ENCODE measurements at regions not wholly inside any gene's neighbourhood (a gene's known extent, or its start where the extent isn't known, plus 50 kb on each side); places are given as distances from the start of the nearest gene placed in this dataset.
"Not testable (repeated sequence)": the region's sequence is repeated elsewhere in the genome, so short reads cannot be mapped to it uniquely, and the experiment has no call there.

- ATAC-seq (no peak), DNase-seq (no peak)
Measured at GRCh38 chr3:109869586-109869985, 532.2 kb upstream of the DPPA4 start.

GRCh38 chr3:109874896-109875708, 537.8 kb upstream of the DPPA4 start:
- Histone ChIP-seq H3K4me3 (no peak overlapping the region), H3K27ac (no peak overlapping the region), H3K27me3 (no peaks in the 10 kb centered on the region), H3K36me3 (no peaks in the 10 kb centered on the region), H3K4me1 (no peaks in the 10 kb centered on the region), H3K9me3 (no peaks in the 10 kb centered on the region)
- DNase-seq (no peak), ATAC-seq (no peak)
- intact Hi-C loops (cut with DNase I) = no loop called here
- TF ChIP-seq CTCF (IDR thresholded peaks at IDR 0.05) = no peak

More at GRCh38 chr3:109869586-109869985, 532.2 kb upstream of the DPPA4 start:
- H3K27me3 ChIP-seq = no peaks in the 10 kb centered on the region
- no peaks in the 10 kb centered on the region for H3K4me1 ChIP-seq
- no peak for TF ChIP-seq CTCF (IDR thresholded peaks at IDR 0.05)
- H3K36me3 ChIP-seq = no peaks in the 10 kb centered on the region
- intact Hi-C loops (cut with DNase I) = no loop called here
- H3K9me3 ChIP-seq = peaks cover 6% of the 10 kb centered on the region
- no peak overlapping the region for H3K4me3 ChIP-seq
- H3K27ac ChIP-seq = no peak overlapping the region

- intact Hi-C loops (cut with DNase I); H3K4me3 ChIP-seq; H3K36me3 ChIP-seq; ATAC-seq; H3K27me3 ChIP-seq; H3K4me1 ChIP-seq; DNase-seq; H3K9me3 ChIP-seq; H3K27ac ChIP-seq: not testable (repeated sequence)
Measured at GRCh38 chr3:109877616-109878015, 540.3 kb upstream of the DPPA4 start.

- H3K4me1 ChIP-seq = no peaks in the 10 kb centered on the region
- no peak for DNase-seq
- TF ChIP-seq CTCF (IDR thresholded peaks at IDR 0.05) = no peak
- no peaks in the 10 kb centered on the region for H3K9me3 ChIP-seq
- H3K4me3 ChIP-seq = no peak overlapping the region
- no peak overlapping the region for H3K27ac ChIP-seq
- H3K36me3 ChIP-seq = no peaks in the 10 kb centered on the region
- H3K27me3 ChIP-seq = no peaks in the 10 kb centered on the region
- intact Hi-C loops (cut with DNase I) = no loop called here
- no peak for ATAC-seq
Measured at GRCh38 chr3:109882144-109882543, 544.8 kb upstream of the DPPA4 start.

GRCh38 chr3:109887293-109887692, 549.9 kb upstream of the DPPA4 start:
- no peaks in the 10 kb centered on the region for H3K27me3 ChIP-seq
- no peak overlapping the region for H3K4me3 ChIP-seq
- intact Hi-C loops (cut with DNase I) = no loop called here
- TF ChIP-seq CTCF (IDR thresholded peaks at IDR 0.05) = no peak
- H3K36me3 ChIP-seq = no peaks in the 10 kb centered on the region
- DNase-seq (no peak), ATAC-seq (no peak)
- no peaks in the 10 kb centered on the region for H3K9me3 ChIP-seq
- H3K4me1 ChIP-seq = no peaks in the 10 kb centered on the region
- no peak overlapping the region for H3K27ac ChIP-seq

- ATAC-seq (no peak), DNase-seq (no peak)
- Histone ChIP-seq H3K36me3 (no peaks in the 10 kb centered on the region), H3K27ac (no peak overlapping the region), H3K9me3 (no peaks in the 10 kb centered on the region), H3K27me3 (no peaks in the 10 kb centered on the region), H3K4me1 (no peaks in the 10 kb centered on the region), H3K4me3 (no peak overlapping the region)
- no peak for TF ChIP-seq CTCF (IDR thresholded peaks at IDR 0.05)
- intact Hi-C loops (cut with DNase I) = no loop called here
Measured at GRCh38 chr3:109888026-109888425, 550.7 kb upstream of the DPPA4 start.

Data from upper lobe of right lung (tissue), 1 donor.